ENCODE measurements at regions not wholly inside any gene's neighbourhood (a gene's known extent, or its start where the extent isn't known, plus 50 kb on each side); places are given as distances from the start of the nearest gene placed in this dataset.
"Not testable (repeated sequence)": the region's sequence is repeated elsewhere in the genome, so short reads cannot be mapped to it uniquely, and the experiment has no call there.

DNA sequence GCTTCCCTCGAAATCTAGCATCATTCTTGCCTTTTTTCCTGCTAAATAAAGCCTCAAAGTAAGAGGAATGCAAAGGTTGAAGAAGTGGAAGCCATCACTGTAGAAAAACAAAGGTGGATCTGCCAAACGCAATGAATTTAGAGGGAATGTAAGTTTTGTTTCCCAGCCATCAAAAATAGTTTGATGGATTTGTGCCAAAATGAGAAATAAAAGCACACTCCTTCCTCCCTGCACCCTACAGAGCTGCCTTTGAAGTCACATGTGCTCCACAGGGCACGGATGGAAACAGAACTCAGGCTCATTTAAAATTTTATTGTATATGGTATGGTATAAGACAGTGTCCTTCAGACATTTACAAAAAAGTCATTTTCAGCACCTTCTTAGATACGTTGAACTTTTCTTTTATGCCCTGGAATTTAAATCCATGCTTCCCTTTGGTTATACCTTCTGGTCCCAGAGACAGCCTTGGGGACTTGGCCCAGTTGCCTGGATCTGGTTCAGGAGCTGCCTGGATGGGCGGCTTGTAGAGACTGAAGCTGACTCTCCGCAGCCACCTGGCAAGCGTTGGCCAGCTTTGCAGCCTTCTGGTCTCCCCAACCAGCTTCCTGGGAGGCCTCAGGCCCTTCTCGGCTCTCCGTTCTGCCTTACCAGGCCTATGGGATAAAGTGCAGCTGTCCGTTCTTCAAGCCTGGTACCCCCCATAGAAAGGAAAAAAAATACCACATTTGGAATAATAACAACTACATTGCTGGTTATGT, 228.5 kb upstream of the NEBL start:
- no peak overlapping the region for H3K4me3 ChIP-seq (ENCODE audit: low read depth, low read length)
- TF ChIP-seq, protein P1, sequence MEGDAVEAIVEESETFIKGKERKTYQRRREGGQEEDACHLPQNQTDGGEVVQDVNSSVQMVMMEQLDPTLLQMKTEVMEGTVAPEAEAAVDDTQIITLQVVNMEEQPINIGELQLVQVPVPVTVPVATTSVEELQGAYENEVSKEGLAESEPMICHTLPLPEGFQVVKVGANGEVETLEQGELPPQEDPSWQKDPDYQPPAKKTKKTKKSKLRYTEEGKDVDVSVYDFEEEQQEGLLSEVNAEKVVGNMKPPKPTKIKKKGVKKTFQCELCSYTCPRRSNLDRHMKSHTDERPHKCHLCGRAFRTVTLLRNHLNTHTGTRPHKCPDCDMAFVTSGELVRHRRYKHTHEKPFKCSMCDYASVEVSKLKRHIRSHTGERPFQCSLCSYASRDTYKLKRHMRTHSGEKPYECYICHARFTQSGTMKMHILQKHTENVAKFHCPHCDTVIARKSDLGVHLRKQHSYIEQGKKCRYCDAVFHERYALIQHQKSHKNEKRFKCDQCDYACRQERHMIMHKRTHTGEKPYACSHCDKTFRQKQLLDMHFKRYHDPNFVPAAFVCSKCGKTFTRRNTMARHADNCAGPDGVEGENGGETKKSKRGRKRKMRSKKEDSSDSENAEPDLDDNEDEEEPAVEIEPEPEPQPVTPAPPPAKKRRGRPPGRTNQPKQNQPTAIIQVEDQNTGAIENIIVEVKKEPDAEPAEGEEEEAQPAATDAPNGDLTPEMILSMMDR (IDR thresholded peaks at IDR 0.05; ENCODE audit: borderline replicate concordance, insufficient read depth, low read depth, low read length), result no peak

DNA sequence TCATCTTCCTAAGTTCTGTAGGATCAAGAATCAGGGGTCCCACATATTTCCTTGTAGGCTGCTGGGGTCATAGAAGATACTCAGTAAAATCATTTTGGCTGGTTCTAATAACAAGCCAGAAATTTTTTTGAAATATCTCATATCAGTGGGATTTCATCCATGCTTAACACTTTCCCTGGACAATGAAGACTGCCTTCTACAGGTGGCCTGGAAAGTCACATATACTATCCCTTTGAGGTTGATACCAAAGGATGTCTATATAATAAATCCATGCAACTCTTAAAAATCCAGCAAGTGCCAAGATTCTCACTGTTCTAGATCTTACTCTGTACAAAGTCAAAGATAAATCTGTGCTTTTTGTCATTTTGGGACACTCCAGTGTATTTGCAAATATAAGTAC, 225.8 kb upstream of the NEBL start:
- TF ChIP-seq, protein P1 (IDR thresholded peaks at IDR 0.05; ENCODE audit: borderline replicate concordance, insufficient read depth, low read depth, low read length), result no peak
- H3K4me3 ChIP-seq (ENCODE audit: low read depth, low read length), result no peak overlapping the region

DNA sequence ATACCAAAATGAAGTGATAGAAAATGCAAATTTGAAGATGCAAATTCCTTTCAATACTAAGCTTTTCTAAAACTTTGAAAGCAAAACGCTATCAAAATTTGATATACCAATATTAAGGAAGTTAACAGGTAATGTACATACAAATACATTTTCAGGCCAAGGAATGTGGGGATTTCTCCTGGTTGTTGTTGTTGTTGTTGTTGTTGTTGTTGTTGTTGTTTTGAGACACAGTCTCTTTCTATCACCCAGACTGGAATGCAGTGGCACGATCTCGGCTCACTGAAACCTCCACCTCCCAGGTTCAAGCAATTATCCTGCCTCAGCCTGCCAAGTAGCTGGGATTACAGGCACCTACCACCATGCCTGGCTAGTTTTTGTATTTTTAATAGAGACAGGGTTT, 224.7 kb upstream of the NEBL start:
- not testable (repeated sequence) for H3K4me3 ChIP-seq (ENCODE audit: low read depth, low read length)

DNA sequence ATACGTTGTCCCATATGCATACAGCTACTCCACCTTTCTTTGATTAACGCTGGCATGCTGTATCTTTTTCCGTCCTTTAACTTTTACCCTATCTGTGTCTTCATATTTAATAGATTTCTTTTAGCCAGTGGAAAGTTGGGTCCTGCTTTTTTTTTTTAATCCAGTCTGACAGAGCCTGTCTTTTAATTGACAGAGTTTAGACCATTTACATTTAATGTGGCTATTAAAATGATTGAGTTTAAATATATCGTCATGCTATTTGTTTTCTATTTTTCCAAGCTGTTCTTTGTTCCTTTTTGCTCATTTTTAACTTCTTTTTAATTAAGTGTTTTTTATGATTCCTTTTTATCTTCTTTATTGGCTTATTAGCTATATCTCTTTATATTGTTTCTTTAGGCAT, 217.6 kb upstream of the NEBL start:
- no peak overlapping the region for H3K4me3 ChIP-seq (ENCODE audit: low read depth, low read length)
- TF ChIP-seq, protein P1 (IDR thresholded peaks at IDR 0.05; ENCODE audit: borderline replicate concordance, insufficient read depth, low read depth, low read length), result no peak

DNA sequence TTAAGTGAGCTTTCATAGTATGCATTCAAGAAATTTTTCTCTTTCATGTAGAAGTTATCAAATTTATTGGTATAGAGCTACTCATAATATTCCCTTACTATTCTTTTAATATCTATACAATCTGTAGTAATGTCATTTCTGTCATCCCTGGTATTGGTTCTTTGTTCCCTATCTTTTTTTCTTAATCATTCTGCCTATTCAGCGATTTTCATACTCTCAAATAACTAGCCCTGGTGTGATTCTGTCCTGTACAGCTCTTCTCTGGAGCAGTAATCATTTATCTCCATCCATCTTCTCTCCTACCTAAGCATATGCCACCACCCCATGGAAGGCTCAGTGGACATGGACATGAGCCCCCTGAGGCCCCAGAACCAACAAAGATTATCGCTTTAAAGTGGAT, 213.2 kb upstream of the NEBL start:
- no peak overlapping the region for H3K4me3 ChIP-seq (ENCODE audit: low read depth, low read length)
- TF ChIP-seq, protein P1 (IDR thresholded peaks at IDR 0.05; ENCODE audit: borderline replicate concordance, insufficient read depth, low read depth, low read length), result no peak

DNA sequence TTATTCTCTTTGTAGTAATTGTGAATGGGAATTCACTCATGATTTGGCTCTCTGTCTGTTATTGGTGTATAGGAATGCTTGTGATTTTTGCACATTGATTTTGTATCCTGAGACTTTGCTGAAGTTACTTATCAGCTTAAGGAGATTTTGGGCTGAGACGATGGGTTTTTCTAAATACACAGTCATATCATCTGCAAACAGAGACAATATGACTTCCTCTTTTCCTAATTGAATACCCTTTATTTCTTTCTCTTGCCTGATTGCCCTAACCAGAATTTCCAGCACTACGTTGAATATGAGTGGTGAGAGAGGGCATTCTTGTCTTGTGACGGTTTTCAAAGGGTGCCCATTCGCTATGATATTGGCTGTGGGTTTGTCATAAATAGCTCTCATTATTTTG, 209.8 kb upstream of the NEBL start:
- not testable (repeated sequence) for H3K4me3 ChIP-seq (ENCODE audit: low read depth, low read length)

DNA sequence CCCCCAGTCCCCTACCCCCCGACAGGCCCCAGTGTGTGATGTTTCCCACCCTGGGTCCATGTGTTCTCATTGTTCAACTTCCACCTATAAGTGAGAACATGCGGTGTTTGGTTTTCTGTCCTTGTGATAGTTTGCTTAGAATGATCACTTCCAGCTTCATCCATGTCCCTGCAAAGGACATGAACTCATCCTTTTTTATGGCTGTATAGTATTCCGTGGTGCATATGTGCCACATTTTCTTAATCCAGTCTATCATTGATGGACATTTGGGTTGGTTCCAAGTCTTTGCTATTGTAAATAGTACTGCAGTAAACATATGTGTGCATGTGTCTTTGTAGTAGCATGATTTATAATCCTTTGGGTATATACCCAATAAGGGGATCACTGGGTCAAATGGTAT, 208.2 kb upstream of the NEBL start:
- not testable (repeated sequence) for H3K4me3 ChIP-seq (ENCODE audit: low read depth, low read length)

DNA sequence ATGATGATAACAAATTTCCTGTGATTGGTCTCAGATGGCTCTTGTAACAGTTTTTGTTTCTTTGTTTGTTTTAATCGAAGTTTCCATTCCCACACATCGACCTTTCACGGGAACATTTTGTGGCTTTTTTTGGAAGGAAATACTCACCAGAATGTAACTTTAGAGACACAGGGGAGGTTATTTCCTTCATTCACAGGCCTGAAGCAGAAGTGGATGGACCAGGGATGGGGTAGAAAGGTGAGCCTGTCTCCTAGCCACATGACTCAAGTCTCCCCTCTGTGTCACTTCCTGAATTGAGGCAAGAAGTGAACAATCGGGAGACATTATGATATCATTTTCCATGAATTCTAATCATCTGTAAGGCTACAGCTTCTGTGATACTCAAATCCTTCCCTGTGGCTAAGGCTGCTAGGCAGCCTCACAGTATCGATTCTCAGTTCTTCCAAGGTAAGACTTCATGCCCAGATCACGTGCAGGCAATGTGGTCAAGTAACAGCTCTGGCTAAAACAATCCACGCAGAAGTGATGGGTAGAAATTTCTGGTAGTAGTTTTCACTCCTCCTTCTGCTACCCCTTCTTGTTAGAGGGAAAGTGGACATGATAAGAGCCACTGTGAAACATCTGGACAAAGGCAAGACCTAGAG, 203.9 kb upstream of the NEBL start:
- no peak overlapping the region for H3K4me3 ChIP-seq (ENCODE audit: low read depth, low read length)
- TF ChIP-seq, protein P1 (IDR thresholded peaks at IDR 0.05; ENCODE audit: borderline replicate concordance, insufficient read depth, low read depth, low read length), result no peak

DNA sequence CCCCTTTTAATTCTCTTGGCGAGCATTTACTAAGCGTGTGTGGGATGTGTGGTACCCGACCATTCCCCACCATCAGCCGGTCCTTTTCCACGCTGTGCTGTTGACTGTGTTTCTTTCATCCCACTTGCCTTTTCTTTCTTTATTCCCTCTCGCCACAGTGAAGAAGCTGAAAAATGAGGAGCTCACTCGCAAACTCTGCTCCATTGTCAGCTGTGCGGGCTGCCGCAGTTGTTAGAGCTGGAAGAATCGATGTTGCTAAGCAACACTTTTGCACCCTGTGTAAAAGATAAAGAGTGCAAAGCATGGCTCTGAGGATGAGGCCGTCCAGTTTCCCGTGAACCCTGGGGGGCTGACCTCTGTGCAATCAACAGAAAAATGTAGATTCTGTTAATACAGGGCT, 203.1 kb upstream of the NEBL start:
- no peak overlapping the region for H3K4me3 ChIP-seq (ENCODE audit: low read depth, low read length)
- TF ChIP-seq, protein P1 (IDR thresholded peaks at IDR 0.05; ENCODE audit: borderline replicate concordance, insufficient read depth, low read depth, low read length), result no peak

All from GM12875 (cell line).